ENCODE measurements at regions not wholly inside any gene's neighbourhood (a gene's known extent, or its start where the extent isn't known, plus 50 kb on each side); places are given as distances from the start of the nearest gene placed in this dataset.

DNA sequence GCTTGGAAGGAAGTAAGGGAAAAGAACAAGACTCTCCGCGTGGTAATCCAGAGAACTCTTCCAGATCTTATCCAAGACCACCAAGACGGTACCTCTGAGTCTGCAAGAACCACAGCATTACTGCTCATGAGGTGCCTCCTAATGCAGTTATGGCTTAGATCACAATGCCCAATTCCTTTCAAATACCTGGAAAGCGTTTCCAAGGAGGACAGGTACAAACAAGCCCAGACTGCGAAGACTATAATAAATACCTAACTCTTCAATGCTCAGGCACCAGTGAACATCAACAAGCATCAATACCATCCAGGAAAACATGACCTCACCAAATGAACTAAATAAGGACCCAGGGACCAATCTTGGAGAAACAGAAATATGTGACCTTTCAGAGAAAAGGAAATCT, 325.5 kb downstream of the CWC27 start:
- Mint-ChIP-seq H3K4me1 (no peaks in the 10 kb centered on the region), H3K36me3 (ENCODE audit: low read depth) (no peaks in the 10 kb centered on the region), H3K27me3 (peaks cover 6% of the 10 kb centered on the region), H3K4me3 (no peak overlapping the region), H3K9me3 (no peaks in the 10 kb centered on the region), H3K27ac (no peak overlapping the region)
- DNase-seq: no peak
- POLR2A ChIA-PET: no interaction called here
- CTCF ChIA-PET: no interaction called here

GRCh38 chr5:65098393-65098792, 329.7 kb downstream of the CWC27 start:
- ChIA-PET CTCF (interaction anchor here (1.8 kb wide), 1 partner anchor 63 kb away, joined by 4 read pairs; no protein-coding TSS in a partner anchor), POLR2A (no interaction called here)
- peaks cover 12% of the 10 kb centered on the region for H3K4me1 Mint-ChIP-seq
- H3K36me3 Mint-ChIP-seq (ENCODE audit: low read depth): no peaks in the 10 kb centered on the region
- peaks cover 9% of the 10 kb centered on the region for H3K27me3 Mint-ChIP-seq
- DNase-seq: no peak
- no peak overlapping the region for H3K4me3 Mint-ChIP-seq
- no peaks in the 10 kb centered on the region for H3K9me3 Mint-ChIP-seq
- H3K27ac Mint-ChIP-seq: no peak overlapping the region
